HEK293 (cell line): ENCODE measurements at regions not wholly inside any gene's neighbourhood (a gene's known extent, or its start where the extent isn't known, plus 50 kb on each side); places are given as distances from the start of the nearest gene placed in this dataset.
A peak's percentile ranks its signal among the peaks of the same experiment; 100 is the strongest.

Experiments
- CTCF ChIA-PET: fragments of 350-600 bp; formaldehyde crosslinking; extraction: SDS; loops from one replicate; lab custom pipeline; 2021; ENCODE audit warnings: antibody characterized with exemption; lab: Yijun Ruan, JAX
- POLR2A ChIA-PET: fragments of 300-600 bp; formaldehyde crosslinking; extraction: SDS; loops from one replicate; lab custom pipeline; 2020; ENCODE audit warnings: antibody characterized with exemption, inconsistent platforms; lab: Yijun Ruan, JAX
- H3K27ac ChIP-seq: fragments of 200-500 bp; sonication (Bioruptor generic); 2 replicates; pipeline ENCODE4 v1.5.1; 2014; ENCODE audit warnings: low read depth, low read length, control low read depth, inconsistent platforms; ENCODE audit errors: extremely low read depth
- H3K36me3 ChIP-seq, 2 experiments: fragments of 200-500 bp in 1 of 2; sonication (Bioruptor generic) in 1 of 2; 1 replicate in 1 of 2; 2 replicates in 1 of 2; pipeline ENCODE4 v1.5.1; 2014 to 2017; ENCODE audit warnings: inconsistent platforms in 2 of 2, low read length in 2 of 2; ENCODE audit not compliant: control insufficient read depth in 2 of 2, insufficient read depth in 1 of 2
- H3K4me1 ChIP-seq: fragments of 200-500 bp; sonication (Bioruptor generic); 2 replicates; pipeline ENCODE4 v1.5.1; 2014; ENCODE audit warnings: mild to moderate bottlenecking, low read length, inconsistent platforms; ENCODE audit not compliant: control insufficient read depth, insufficient read depth
- H3K4me3 ChIP-seq: 2 replicates; pipeline ENCODE4 v1.5.1; 2011; ENCODE audit warnings: low read depth, mild to moderate bottlenecking, control low read depth, low read length, moderate library complexity
- H3K9me3 ChIP-seq: fragments of 200-500 bp; sonication (Bioruptor generic); 2 replicates; pipeline ENCODE4 v1.5.1; 2014; ENCODE audit warnings: low read depth, low read length, inconsistent platforms; ENCODE audit not compliant: control insufficient read depth, insufficient read depth
- GLIS2 ChIP-seq: fragments of 450-650 bp; formaldehyde crosslinking; IDR thresholded peaks from 2 replicates; pipeline ENCODE4 v1.5.1; 2016; ENCODE audit warnings: missing biosample characterization, missing genetic modification characterization
- HOXC10 ChIP-seq: sonication (generic); formaldehyde crosslinking; IDR thresholded peaks from 2 replicates; pipeline ENCODE4 v1.8.1; 2023; ENCODE audit warnings: mild to moderate bottlenecking, missing genetic modification reagents
- KLF10 ChIP-seq: fragments of 450-650 bp; IDR thresholded peaks from 2 replicates; pipeline ENCODE4 v1.5.1; 2018; ENCODE audit warnings: missing biosample characterization, mild to moderate bottlenecking, missing genetic modification characterization
- OSR2 ChIP-seq: fragments of 450-650 bp; formaldehyde crosslinking; IDR thresholded peaks from 2 replicates; pipeline ENCODE4 v1.5.1; 2016; ENCODE audit warnings: missing biosample characterization, missing genetic modification characterization
- PRDM1 ChIP-seq: fragments of 450-650 bp; formaldehyde crosslinking; IDR thresholded peaks from 2 replicates; pipeline ENCODE4; 2016; ENCODE audit warnings: missing biosample characterization, missing genetic modification characterization
- RBAK ChIP-seq: fragments of 450-650 bp; formaldehyde crosslinking; IDR thresholded peaks from 2 replicates; pipeline ENCODE4 v1.5.1; 2016; ENCODE audit warnings: missing biosample characterization, missing genetic modification characterization
- SP3 ChIP-seq: fragments of 450-650 bp; formaldehyde crosslinking; IDR thresholded peaks from 2 replicates; pipeline ENCODE4 v1.5.1; 2016; ENCODE audit warnings: missing biosample characterization, missing genetic modification characterization
- TCF7L2 ChIP-seq: IDR thresholded peaks from 2 replicates; pipeline ENCODE4 v1.6.1; 2011; ENCODE audit warnings: low read depth, mild to moderate bottlenecking, inconsistent platforms, low read length, moderate library complexity, borderline replicate concordance
- TRIM28 ChIP-seq: IDR thresholded peaks from 2 replicates; pipeline ENCODE4 v1.6.1; 2011; ENCODE audit warnings: low read length, control low read depth, borderline replicate concordance
- YY1 ChIP-seq: fragments of 450-650 bp; formaldehyde crosslinking; IDR thresholded peaks from 2 replicates; pipeline ENCODE4 v1.5.1; 2018; ENCODE audit warnings: missing biosample characterization, missing genetic modification characterization
- ZBTB6 ChIP-seq: fragments of 450-650 bp; formaldehyde crosslinking; IDR thresholded peaks from 2 replicates; pipeline ENCODE4 v1.5.1; 2017; ENCODE audit warnings: missing biosample characterization, missing genetic modification characterization
- ZBTB8A ChIP-seq: fragments of 450-650 bp; formaldehyde crosslinking; IDR thresholded peaks from 2 replicates; pipeline ENCODE4 v1.5.1; 2016; ENCODE audit warnings: missing biosample characterization, missing genetic modification characterization
- ZNF10 ChIP-seq: fragments of 450-650 bp; formaldehyde crosslinking; IDR thresholded peaks from 2 replicates; pipeline ENCODE4 v1.5.1; 2017; ENCODE audit warnings: missing biosample characterization, missing genetic modification characterization
- ZNF133 ChIP-seq: fragments of 450-650 bp; formaldehyde crosslinking; IDR thresholded peaks from 2 replicates; pipeline ENCODE4 v1.5.1; 2016; ENCODE audit warnings: missing biosample characterization, missing genetic modification characterization
- ZNF155 ChIP-seq: fragments of 450-650 bp; formaldehyde crosslinking; IDR thresholded peaks from 2 replicates; pipeline ENCODE4 v1.5.1; 2016; ENCODE audit warnings: missing biosample characterization, missing genetic modification characterization
- ZNF350 ChIP-seq: fragments of 450-650 bp; formaldehyde crosslinking; IDR thresholded peaks from 2 replicates; pipeline ENCODE4 v1.5.0; 2017; ENCODE audit warnings: missing biosample characterization, mild to moderate bottlenecking, missing genetic modification characterization
- ZNF394 ChIP-seq: fragments of 450-650 bp; formaldehyde crosslinking; IDR thresholded peaks from 2 replicates; pipeline ENCODE4 v1.5.1; 2016; ENCODE audit warnings: missing biosample characterization, missing genetic modification characterization, mild to moderate bottlenecking, moderate library complexity, borderline replicate concordance
- ZNF658 ChIP-seq: fragments of 450-650 bp; formaldehyde crosslinking; IDR thresholded peaks from 2 replicates; pipeline ENCODE4; 2016; ENCODE audit warnings: missing biosample characterization, missing genetic modification characterization
- ZNF707 ChIP-seq: fragments of 450-650 bp; formaldehyde crosslinking; IDR thresholded peaks from 2 replicates; pipeline ENCODE4 v1.5.1; 2016; ENCODE audit warnings: missing biosample characterization, missing genetic modification characterization
- ZNF776 ChIP-seq: fragments of 450-650 bp; formaldehyde crosslinking; IDR thresholded peaks from 2 replicates; pipeline ENCODE4 v1.5.0; 2017; ENCODE audit warnings: missing biosample characterization, missing genetic modification characterization, borderline replicate concordance
- ZNF791 ChIP-seq: fragments of 450-650 bp; formaldehyde crosslinking; IDR thresholded peaks from 2 replicates; pipeline ENCODE4 v1.5.1; 2016; ENCODE audit warnings: missing biosample characterization, missing genetic modification characterization
- ZNF830 ChIP-seq: fragments of 450-650 bp; IDR thresholded peaks from 2 replicates; pipeline ENCODE4 v1.5.0; 2018; ENCODE audit warnings: missing biosample characterization, missing genetic modification characterization, low read depth, mild to moderate bottlenecking, moderate library complexity
- ZSCAN30 ChIP-seq: fragments of 450-650 bp; IDR thresholded peaks from 2 replicates; pipeline ENCODE4 v1.5.1; 2018; ENCODE audit warnings: missing biosample characterization, mild to moderate bottlenecking, missing genetic modification characterization, moderate library complexity
- TF ChIP-seq, protein P1 (sequence below): fragments of 450-650 bp; IDR thresholded peaks from 2 replicates; pipeline ENCODE4 v1.5.1; 2018; ENCODE audit warnings: missing biosample characterization, missing genetic modification characterization
- TF ChIP-seq, protein P2 (sequence below): fragments of 450-650 bp; formaldehyde crosslinking; IDR thresholded peaks from 2 replicates; pipeline ENCODE4 v1.5.1; 2017; ENCODE audit warnings: missing biosample characterization, missing genetic modification characterization
- TF ChIP-seq, protein P3 (sequence below): fragments of 450-650 bp; formaldehyde crosslinking; conservative IDR thresholded peaks from 2 replicates; pipeline ENCODE4 v1.5.1; 2016; ENCODE audit warnings: low read depth, missing biosample characterization, missing genetic modification characterization

GRCh38 chr6:3612341-3613041 is 139.0 kb downstream of the PXDC1 start (continued):
- TF ChIP-seq ZNF707 (tag by site-specific recombination): no peak
- peak; percentile 39; the same call in 1 of the 2 replicates for TF ChIP-seq ZSCAN30
- TF ChIP-seq, protein P1, sequence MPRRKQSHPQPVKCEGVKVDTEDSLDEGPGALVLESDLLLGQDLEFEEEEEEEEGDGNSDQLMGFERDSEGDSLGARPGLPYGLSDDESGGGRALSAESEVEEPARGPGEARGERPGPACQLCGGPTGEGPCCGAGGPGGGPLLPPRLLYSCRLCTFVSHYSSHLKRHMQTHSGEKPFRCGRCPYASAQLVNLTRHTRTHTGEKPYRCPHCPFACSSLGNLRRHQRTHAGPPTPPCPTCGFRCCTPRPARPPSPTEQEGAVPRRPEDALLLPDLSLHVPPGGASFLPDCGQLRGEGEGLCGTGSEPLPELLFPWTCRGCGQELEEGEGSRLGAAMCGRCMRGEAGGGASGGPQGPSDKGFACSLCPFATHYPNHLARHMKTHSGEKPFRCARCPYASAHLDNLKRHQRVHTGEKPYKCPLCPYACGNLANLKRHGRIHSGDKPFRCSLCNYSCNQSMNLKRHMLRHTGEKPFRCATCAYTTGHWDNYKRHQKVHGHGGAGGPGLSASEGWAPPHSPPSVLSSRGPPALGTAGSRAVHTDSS: 0 out of 2 replicates have a peak, but pooled peaks have one; percentile 26
- TF ChIP-seq YY1 (tag by site-specific recombination): peak; percentile 63; the same call in 1 of the 2 replicates
- TF ChIP-seq ZNF394 (tag by site-specific recombination): peak; percentile 68
- TF ChIP-seq ZNF776: no peak
- peak; percentile 66 for TF ChIP-seq ZBTB8A
- peak; percentile 74; the same call in 1 of the 2 replicates for TF ChIP-seq TRIM28
- TF ChIP-seq ZNF133 (tag by site-specific recombination): no peak
- TF ChIP-seq GLIS2 (tag by site-specific recombination): no peak
- no peak for TF ChIP-seq PRDM1 (tag by site-specific recombination)
- TF ChIP-seq OSR2 (tag by site-specific recombination): peak; percentile 90
- TF ChIP-seq, protein P2, sequence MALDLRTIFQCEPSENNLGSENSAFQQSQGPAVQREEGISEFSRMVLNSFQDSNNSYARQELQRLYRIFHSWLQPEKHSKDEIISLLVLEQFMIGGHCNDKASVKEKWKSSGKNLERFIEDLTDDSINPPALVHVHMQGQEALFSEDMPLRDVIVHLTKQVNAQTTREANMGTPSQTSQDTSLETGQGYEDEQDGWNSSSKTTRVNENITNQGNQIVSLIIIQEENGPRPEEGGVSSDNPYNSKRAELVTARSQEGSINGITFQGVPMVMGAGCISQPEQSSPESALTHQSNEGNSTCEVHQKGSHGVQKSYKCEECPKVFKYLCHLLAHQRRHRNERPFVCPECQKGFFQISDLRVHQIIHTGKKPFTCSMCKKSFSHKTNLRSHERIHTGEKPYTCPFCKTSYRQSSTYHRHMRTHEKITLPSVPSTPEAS (tag by site-specific recombination): 0 out of 2 replicates have a peak, but pooled peaks have one; percentile 38
- TF ChIP-seq RBAK: no peak

- peaks cover 36% of the 10 kb centered on the region for H3K4me1 ChIP-seq
- CTCF ChIA-PET: interaction anchor here (2.6 kb wide), 1 partner anchor 122 kb away, joined by 11 read pairs; no protein-coding TSS in a partner anchor
- no peaks in the 10 kb centered on the region for H3K36me3 ChIP-seq
- peak overlapping the region; percentile 30; the same call in 1 of the 2 replicates for H3K27ac ChIP-seq
- POLR2A ChIA-PET: interaction anchor here (0.6 kb wide), 1 partner anchor 19 kb away, joined by 3 read pairs; no protein-coding TSS in a partner anchor
- H3K4me3 ChIP-seq: no peak overlapping the region
- no peaks in the 10 kb centered on the region for H3K9me3 ChIP-seq
- TF ChIP-seq ZNF830 (tag by site-specific recombination) (no peak), ZNF791 (no peak), ZNF10 (tag by site-specific recombination) (no peak), SP3 (tag by site-specific recombination) (no peak), HOXC10 (CRISPR knock-in tag) (no peak)
These were observed 140.6 kb downstream of the PXDC1 start for GRCh38 chr6:3610921-3611320.

DNA sequence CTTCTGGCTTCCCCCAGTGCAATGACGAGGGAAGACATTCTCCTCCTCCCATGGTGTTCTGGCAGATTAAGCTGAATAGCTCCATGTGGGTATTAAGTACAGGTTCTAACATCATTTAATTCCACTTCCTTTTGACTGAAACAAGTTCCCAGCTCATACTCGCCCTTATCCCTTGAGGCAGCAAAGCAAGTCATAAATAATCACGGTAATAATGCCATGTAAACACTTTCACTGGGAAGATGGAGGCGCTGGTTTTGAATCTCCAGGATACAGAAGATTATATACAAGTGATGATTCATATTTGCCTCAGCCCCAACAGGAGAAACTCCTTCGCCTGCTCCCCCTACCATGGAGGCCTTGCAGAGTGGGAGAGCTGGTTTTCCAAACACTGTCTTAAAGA is 141.3 kb downstream of the PXDC1 start:
- ChIA-PET CTCF (interaction anchor here (0.7 to 2.6 kb wide), 5 partner anchors 15 to 755 kb away, joined by 3 to 11 read pairs (median 3); no protein-coding TSS in a partner anchor), POLR2A (no interaction called here)
- Histone ChIP-seq H3K4me3 (no peak overlapping the region), H3K27ac (peak overlapping the region; percentile 20; the same call in 1 of the 2 replicates), H3K36me3 (no peaks in the 10 kb centered on the region), H3K4me1 (peaks cover 30% of the 10 kb centered on the region), H3K9me3 (no peaks in the 10 kb centered on the region)
- TF ChIP-seq TCF7L2: no peak
- no peak for TF ChIP-seq TRIM28
- TF ChIP-seq ZNF350 (tag by site-specific recombination): no peak
- no peak for TF ChIP-seq ZNF155 (tag by site-specific recombination)
- TF ChIP-seq, protein P3, sequence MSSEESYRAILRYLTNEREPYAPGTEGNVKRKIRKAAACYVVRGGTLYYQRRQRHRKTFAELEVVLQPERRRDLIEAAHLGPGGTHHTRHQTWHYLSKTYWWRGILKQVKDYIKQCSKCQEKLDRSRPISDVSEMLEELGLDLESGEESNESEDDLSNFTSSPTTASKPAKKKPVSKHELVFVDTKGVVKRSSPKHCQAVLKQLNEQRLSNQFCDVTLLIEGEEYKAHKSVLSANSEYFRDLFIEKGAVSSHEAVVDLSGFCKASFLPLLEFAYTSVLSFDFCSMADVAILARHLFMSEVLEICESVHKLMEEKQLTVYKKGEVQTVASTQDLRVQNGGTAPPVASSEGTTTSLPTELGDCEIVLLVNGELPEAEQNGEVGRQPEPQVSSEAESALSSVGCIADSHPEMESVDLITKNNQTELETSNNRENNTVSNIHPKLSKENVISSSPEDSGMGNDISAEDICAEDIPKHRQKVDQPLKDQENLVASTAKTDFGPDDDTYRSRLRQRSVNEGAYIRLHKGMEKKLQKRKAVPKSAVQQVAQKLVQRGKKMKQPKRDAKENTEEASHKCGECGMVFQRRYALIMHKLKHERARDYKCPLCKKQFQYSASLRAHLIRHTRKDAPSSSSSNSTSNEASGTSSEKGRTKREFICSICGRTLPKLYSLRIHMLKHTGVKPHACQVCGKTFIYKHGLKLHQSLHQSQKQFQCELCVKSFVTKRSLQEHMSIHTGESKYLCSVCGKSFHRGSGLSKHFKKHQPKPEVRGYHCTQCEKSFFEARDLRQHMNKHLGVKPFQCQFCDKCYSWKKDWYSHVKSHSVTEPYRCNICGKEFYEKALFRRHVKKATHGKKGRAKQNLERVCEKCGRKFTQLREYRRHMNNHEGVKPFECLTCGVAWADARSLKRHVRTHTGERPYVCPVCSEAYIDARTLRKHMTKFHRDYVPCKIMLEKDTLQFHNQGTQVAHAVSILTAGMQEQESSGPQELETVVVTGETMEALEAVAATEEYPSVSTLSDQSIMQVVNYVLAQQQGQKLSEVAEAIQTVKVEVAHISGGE (tag by site-specific recombination): no peak
- no peak for TF ChIP-seq KLF10 (tag by site-specific recombination)
- TF ChIP-seq ZBTB6 (tag by site-specific recombination): no peak
- TF ChIP-seq ZNF658 (tag by site-specific recombination): no peak
